ENCODE measurements at regions not wholly inside any gene's neighbourhood (a gene's known extent, or its start where the extent isn't known, plus 50 kb on each side); places are given as distances from the start of the nearest gene placed in this dataset.

DNA sequence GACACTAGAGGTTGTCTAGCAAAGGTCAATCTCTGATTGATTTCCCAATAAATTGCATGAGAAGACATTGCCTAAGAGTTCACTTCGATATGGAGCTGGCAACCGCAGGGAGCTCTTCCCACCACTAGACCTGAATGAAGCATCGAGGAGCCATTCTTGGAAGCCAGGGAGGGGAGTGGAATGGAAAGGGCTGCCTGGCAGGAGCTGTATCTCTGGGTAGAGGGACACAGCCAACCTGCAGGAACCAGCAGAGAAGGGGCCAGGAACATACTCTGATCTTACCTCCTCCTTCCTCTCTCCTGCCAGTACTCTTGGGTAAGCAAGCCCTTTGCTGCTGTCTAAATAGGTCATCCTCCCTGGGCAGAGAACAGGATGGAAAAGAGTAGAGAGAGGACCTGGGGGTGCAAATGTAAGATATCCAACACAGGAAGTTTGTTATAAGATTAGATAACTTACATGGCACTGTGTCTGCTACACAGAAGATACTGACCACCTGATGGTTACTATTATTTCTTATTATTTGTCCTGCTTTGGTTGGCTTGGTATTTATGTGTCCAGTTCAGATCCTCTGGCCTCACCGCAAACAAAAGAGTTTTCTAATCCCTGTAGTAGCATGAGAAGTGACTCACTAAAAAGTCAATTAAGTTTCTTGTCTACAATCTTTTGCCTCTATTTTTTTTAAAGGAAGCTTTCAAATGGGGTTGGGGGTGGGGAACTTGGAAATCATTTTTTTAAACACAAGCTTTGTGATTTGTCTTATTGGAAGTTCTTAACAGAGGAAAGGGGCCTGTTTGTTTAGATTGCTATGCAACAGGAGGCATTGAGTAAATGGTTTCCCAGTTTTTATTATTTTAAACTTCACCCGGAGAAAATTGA, 156.7 kb upstream of the TSC22D2 start:
- H3K4me1 ChIP-seq = no peaks in the 10 kb centered on the region
- TF ChIP-seq, protein P1, sequence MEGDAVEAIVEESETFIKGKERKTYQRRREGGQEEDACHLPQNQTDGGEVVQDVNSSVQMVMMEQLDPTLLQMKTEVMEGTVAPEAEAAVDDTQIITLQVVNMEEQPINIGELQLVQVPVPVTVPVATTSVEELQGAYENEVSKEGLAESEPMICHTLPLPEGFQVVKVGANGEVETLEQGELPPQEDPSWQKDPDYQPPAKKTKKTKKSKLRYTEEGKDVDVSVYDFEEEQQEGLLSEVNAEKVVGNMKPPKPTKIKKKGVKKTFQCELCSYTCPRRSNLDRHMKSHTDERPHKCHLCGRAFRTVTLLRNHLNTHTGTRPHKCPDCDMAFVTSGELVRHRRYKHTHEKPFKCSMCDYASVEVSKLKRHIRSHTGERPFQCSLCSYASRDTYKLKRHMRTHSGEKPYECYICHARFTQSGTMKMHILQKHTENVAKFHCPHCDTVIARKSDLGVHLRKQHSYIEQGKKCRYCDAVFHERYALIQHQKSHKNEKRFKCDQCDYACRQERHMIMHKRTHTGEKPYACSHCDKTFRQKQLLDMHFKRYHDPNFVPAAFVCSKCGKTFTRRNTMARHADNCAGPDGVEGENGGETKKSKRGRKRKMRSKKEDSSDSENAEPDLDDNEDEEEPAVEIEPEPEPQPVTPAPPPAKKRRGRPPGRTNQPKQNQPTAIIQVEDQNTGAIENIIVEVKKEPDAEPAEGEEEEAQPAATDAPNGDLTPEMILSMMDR (IDR thresholded peaks at IDR 0.05) = no peak
- no peaks in the 10 kb centered on the region for H3K9me3 ChIP-seq
- no peak overlapping the region for H3K4me3 ChIP-seq
- DNase-seq = no peak
- no peaks in the 10 kb centered on the region for H3K27me3 ChIP-seq
- intact Hi-C loops (cut with DNase I) = no loop called here
- no peak overlapping the region for H3K9ac ChIP-seq (ENCODE audit: low read depth in 2 of 2, low read length in 2 of 2)
- no peak overlapping the region for H3K27ac ChIP-seq
- no peaks in the 10 kb centered on the region for H3K36me3 ChIP-seq

GRCh38 chr3:150249779-150250470, 158.2 kb upstream of the TSC22D2 start:
- Histone ChIP-seq H3K36me3 (no peaks in the 10 kb centered on the region), H3K27me3 (no peaks in the 10 kb centered on the region), H3K9ac (ENCODE audit: low read depth in 2 of 2, low read length in 2 of 2) (no peak overlapping the region), H3K4me3 (no peak overlapping the region), H3K9me3 (no peaks in the 10 kb centered on the region), H3K27ac (no peak overlapping the region), H3K4me1 (no peaks in the 10 kb centered on the region)
- TF ChIP-seq, protein P1 (IDR thresholded peaks at IDR 0.05) = no peak
- DNase-seq = no peak
- intact Hi-C loops (cut with DNase I) = no loop called here

DNA sequence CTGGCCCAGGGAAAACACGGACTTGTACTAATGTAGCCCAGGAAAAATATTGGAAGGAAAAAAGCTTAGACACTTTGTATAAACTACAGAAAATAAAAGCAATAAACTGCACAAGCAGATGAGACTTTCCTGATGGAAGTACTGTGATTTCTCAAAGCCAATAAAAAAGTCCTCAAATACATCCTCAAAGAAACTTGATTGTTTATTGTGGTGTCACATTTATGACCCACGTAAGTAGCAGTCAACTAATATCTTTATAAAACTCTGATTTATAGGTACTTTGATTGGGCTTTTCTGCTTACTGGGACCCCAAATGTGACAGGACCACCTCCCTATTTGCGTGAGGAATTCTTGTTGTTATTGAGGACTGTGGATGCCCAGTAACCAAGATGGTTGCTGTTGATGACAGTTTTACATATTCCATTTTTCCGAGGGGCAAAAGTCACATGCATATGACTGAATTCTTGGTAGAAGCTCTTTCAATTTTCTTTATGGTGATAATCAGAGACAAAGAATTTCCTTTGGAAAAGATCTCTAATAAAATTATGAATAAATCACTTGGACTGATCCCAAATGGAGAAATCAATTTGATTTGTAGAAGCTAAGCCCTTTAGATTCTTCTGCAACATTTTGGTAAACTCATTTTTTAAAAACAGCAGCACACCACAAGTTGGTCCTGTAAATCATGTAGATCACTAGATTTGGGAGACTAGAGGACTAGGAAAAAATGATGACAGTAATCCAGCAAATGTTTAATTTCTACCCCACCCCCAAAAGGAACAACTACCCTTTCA, 159.0 kb upstream of the TSC22D2 start:
- Histone ChIP-seq H3K9me3 (no peaks in the 10 kb centered on the region), H3K9ac (ENCODE audit: low read depth in 2 of 2, low read length in 2 of 2) (no peak overlapping the region), H3K4me1 (no peaks in the 10 kb centered on the region), H3K27me3 (no peaks in the 10 kb centered on the region), H3K27ac (no peak overlapping the region), H3K36me3 (no peaks in the 10 kb centered on the region), H3K4me3 (no peak overlapping the region)
- no peak for DNase-seq
- TF ChIP-seq, protein P1 (IDR thresholded peaks at IDR 0.05) = no peak
- intact Hi-C loops (cut with DNase I) = no loop called here

- intact Hi-C loops (cut with DNase I) = no loop called here
- Histone ChIP-seq H3K9ac (ENCODE audit: low read depth in 2 of 2, low read length in 2 of 2) (no peak overlapping the region), H3K4me3 (no peak overlapping the region), H3K27ac (no peak overlapping the region), H3K36me3 (no peaks in the 10 kb centered on the region), H3K27me3 (no peaks in the 10 kb centered on the region), H3K4me1 (no peaks in the 10 kb centered on the region), H3K9me3 (no peaks in the 10 kb centered on the region)
- no peak for DNase-seq
- TF ChIP-seq, protein P1 (IDR thresholded peaks at IDR 0.05) = no peak
Measured at GRCh38 chr3:150248116-150248887, 159.8 kb upstream of the TSC22D2 start.

DNA sequence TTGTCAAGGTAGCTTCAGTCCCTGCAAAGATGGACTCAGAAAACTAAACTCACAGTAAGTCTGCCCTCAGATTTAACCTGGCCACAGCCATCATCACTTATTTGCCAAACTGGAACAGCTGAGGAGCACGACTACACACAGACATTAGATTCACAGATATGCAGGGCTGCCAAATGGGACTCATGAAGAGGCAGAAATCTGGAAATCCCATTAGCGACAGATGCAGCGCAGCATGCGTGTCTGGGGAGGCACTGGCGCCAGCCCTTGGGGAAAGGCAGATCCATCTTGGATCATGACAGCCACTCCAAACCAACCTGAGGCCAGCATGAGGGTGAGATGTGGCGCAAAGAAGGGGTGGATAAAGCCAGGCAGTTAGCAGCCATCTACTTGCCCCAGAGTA, 160.7 kb upstream of the TSC22D2 start:
- Histone ChIP-seq H3K4me1 (no peaks in the 10 kb centered on the region), H3K36me3 (no peaks in the 10 kb centered on the region), H3K9ac (ENCODE audit: low read depth in 2 of 2, low read length in 2 of 2) (no peak overlapping the region), H3K4me3 (no peak overlapping the region), H3K27me3 (no peaks in the 10 kb centered on the region), H3K9me3 (no peaks in the 10 kb centered on the region), H3K27ac (no peak overlapping the region)
- DNase-seq = no peak
- intact Hi-C loops (cut with DNase I) = no loop called here
- TF ChIP-seq, protein P1 (IDR thresholded peaks at IDR 0.05) = no peak
